HCEC 1CT (cell line): ENCODE measurements at regions not wholly inside any gene's neighbourhood (a gene's known extent, or its start where the extent isn't known, plus 50 kb on each side); places are given as distances from the start of the nearest gene placed in this dataset.

Experiments used
- DNase-seq: peaks from one replicate; pipeline ENCODE4 v3.0.0-alpha.2; 2017

- DNase-seq = no peak
Observed at GRCh38 chr9:89888233-89888632, 283.4 kb downstream of the GADD45G start.

GRCh38 chr9:89888677-89889076, 283.9 kb downstream of the GADD45G start:
- no peak for DNase-seq

GRCh38 chr9:89889865-89890264, 285.1 kb downstream of the GADD45G start:
- DNase-seq = no peak

GRCh38 chr9:89890326-89890980, 285.6 kb downstream of the GADD45G start:
- no peak for DNase-seq

GRCh38 chr9:89891221-89891590, 286.4 kb downstream of the GADD45G start:
- no peak for DNase-seq

GRCh38 chr9:89891591-89892304, 286.9 kb downstream of the GADD45G start:
- DNase-seq = no peak

GRCh38 chr9:89892920-89893319, 288.1 kb downstream of the GADD45G start:
- DNase-seq = no peak

GRCh38 chr9:89893886-89894285, 289.1 kb downstream of the GADD45G start:
- no peak for DNase-seq

GRCh38 chr9:89896806-89897340, 292.1 kb downstream of the GADD45G start:
- DNase-seq = no peak

- no peak for DNase-seq
Observed at GRCh38 chr9:89899573-89899972, 294.8 kb downstream of the GADD45G start.

- DNase-seq = no peak
Observed at GRCh38 chr9:89901920-89902319, 297.1 kb downstream of the GADD45G start.

GRCh38 chr9:89902450-89903140, 297.8 kb downstream of the GADD45G start:
- no peak for DNase-seq

GRCh38 chr9:89903141-89903475, 298.3 kb downstream of the GADD45G start:
- no peak for DNase-seq

GRCh38 chr9:89905606-89906338, 301.0 kb downstream of the GADD45G start:
- no peak for DNase-seq

- DNase-seq = no peak
Observed at GRCh38 chr9:89911721-89912604, 307.2 kb downstream of the GADD45G start.

- no peak for DNase-seq
Observed at GRCh38 chr9:89912605-89912953, 307.8 kb downstream of the GADD45G start.

- DNase-seq = no peak
Observed at GRCh38 chr9:89915187-89915586, 310.4 kb downstream of the GADD45G start.

GRCh38 chr9:89916001-89916597, 311.3 kb downstream of the GADD45G start:
- DNase-seq = no peak

GRCh38 chr9:89917861-89918260, 313.0 kb downstream of the GADD45G start:
- no peak for DNase-seq

- no peak for DNase-seq
Observed at GRCh38 chr9:89919171-89919681, 314.4 kb downstream of the GADD45G start.

GRCh38 chr9:89920131-89920530, 315.3 kb downstream of the GADD45G start:
- DNase-seq = no peak

GRCh38 chr9:89920951-89921350, 316.1 kb downstream of the GADD45G start:
- DNase-seq = no peak
